SK-MEL-5 (cell line): ENCODE measurements at regions not wholly inside any gene's neighbourhood (a gene's known extent, or its start where the extent isn't known, plus 50 kb on each side); places are given as distances from the start of the nearest gene placed in this dataset.
"Not testable (repeated sequence)": the region's sequence is repeated elsewhere in the genome, so short reads cannot be mapped to it uniquely, and the experiment has no call there.

Experiments used
- DNase-seq: peaks from one replicate; pipeline ENCODE4 v3.0.0-alpha.2; 2016; ENCODE audit warnings: low read depth, low spot score
- in situ Hi-C: cut with HindIII; loops from 2 replicates; pipeline ENCODE4 v1.10.0; 2016; ENCODE audit warnings: low sequenced_read_pairs, high pct_unique_total_duplicates, low pct_unique_long_range_greater_than_20kb

DNA sequence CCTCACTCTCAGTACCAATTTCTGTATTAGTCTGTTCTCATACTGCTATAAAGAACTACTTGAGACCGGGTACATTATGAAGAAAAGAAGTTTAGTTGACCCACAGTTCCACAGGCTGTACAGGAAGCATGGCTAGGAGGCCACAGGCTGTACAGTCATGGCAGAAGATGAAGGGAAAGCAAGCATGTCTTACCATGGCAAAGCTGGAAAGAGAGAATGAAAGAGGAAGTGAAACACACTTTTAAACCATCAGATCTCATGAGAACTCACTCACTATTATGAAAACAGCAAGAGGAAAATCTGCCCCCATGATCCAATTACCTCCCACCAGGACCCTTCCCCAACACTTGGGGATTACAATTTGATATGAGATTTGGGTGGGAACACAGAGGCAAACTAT is 698.8 kb downstream of the CDH9 start:
- no peak for DNase-seq
- in situ Hi-C loops, result no loop called here

GRCh38 chr5:26329562-26330189 is 708.7 kb downstream of the CDH9 start:
- peak; percentile 66 for DNase-seq
- in situ Hi-C loops, result no loop called here

GRCh38 chr5:26326153-26326759 is 712.1 kb downstream of the CDH9 start:
- no peak for DNase-seq
- in situ Hi-C loops, result no loop called here

- in situ Hi-C loops, DNase-seq: not testable (repeated sequence)
Observed at GRCh38 chr5:26325432-26325831, 713.0 kb downstream of the CDH9 start.

- DNase-seq, in situ Hi-C loops: not testable (repeated sequence)
Observed at GRCh38 chr5:26324273-26324895, 714.0 kb downstream of the CDH9 start.

GRCh38 chr5:26323794-26324193 is 714.6 kb downstream of the CDH9 start:
- DNase-seq, result no peak
- in situ Hi-C loops, result no loop called here

DNA sequence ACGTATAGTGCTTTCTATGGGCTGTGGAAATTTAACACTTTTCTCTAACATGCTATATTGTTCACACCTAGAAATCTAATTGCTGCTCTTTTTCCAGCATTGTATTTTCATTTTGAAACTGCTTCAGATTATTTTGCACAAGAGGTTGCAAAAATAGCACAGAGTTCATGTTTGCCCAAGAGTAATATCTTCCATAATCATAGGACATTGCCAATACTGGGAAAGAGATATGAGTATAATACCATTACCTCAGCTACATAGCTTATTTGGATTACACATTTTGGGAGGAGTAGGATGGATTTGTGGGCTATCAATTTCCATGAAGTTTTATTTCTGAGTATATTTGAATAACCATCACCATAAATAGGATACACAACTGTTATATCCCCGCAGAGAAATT is 717.1 kb downstream of the CDH9 start:
- in situ Hi-C loops, result no loop called here
- no peak for DNase-seq

DNA sequence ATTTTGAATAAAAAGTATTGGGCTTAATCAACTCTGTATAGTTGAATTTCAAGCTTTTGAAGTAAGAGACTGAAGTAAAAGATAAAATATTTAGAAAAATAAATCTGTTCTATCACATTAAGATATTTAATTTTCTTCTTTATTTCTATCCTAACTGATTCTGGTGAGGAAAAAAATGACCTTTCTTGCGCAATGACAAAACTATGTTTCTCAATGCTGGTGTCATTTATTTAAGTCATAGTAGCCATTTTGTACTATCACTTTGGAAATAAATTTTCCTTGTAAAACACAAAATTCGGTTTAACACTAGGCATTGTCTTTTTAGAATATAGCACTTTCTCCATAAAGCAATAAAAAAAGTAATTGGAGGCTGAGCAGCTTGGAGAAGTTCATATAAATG is 728.0 kb downstream of the CDH9 start:
- DNase-seq, result no peak
- in situ Hi-C loops, result no loop called here

GRCh38 chr5:26295541-26295940 is 742.8 kb downstream of the CDH9 start:
- in situ Hi-C loops, result no loop called here
- DNase-seq, result no peak

DNA sequence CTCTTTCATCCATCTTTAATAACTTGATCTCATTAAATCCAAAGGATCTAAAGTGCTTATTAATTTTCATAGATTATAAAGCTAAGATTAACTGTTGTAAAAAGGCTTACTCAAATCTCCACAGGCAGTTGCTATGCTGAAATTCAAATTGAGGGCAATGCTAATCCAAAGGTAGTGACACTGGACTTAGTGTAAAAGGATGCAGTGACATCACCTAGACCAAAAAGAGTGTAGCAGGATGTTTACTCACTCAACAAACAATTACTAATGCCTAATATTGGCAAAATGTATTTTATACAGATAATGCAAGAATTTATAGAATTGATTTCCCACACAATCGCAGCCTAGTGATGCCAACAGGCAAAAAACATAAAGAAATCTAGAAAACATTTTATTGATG is 756.2 kb downstream of the CDH9 start:
- no peak for DNase-seq
- in situ Hi-C loops, result no loop called here

DNA sequence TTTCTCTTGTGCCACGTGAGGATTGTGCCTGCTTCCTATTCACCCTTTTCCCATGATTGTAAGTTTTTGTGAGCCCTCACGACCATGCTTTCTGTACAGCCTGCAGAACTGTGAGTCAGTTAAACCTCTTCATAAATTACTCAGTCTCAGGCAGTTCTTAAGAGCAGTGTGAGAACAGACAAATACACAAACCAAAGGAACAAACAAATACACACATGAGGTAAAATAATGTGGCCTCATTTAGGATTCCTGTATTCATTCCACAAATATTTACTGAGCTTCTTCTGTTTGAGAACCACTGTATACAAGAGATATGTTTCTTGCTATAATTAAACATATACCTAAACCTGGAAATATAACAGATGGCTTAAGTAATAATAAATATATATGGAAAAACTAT is 760.3 kb downstream of the CDH9 start:
- DNase-seq, result no peak
- in situ Hi-C loops, result no loop called here

DNA sequence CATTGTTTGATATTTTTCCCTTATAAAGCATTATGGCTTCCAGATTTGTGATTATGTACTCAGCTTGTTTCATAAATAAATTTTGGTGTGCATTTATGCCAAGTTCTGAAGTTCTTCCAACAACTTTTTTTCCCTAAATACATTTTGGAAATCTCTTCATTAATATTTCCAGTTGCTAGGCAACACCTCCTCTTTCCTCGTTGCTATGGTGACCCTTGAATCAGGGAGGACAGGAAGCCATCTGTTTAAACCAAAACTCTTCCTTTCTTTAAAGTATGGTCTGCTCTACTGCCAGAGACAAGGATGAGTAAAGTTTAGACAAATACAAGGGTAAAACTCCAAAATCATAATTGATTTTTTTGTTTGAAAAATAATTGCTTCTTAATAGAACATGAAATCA is 779.3 kb downstream of the CDH9 start:
- in situ Hi-C loops, result no loop called here
- DNase-seq, result no peak

DNA sequence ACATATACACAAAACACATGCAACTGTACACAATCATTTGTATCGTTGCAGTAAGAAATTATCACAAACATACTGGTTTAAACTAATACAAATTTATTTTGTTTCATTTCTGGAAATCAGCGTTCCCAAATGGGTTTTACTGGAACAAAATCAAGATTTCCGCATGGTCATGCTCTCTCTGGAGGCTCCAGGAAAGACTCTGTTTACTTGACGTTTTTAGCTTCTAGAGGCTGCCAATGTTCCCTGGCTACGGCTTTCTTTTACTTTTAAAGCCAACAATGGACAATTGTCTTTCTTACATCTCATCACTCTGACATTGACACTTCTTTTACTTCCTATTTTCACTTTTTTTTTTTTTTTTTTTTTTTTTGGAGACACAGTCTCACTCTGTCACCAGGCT is 793.1 kb downstream of the CDH9 start:
- in situ Hi-C loops, result no loop called here
- no peak for DNase-seq

GRCh38 chr5:26239588-26239987 is 798.8 kb downstream of the CDH9 start:
- in situ Hi-C loops, result no loop called here
- DNase-seq, result no peak

- in situ Hi-C loops, result no loop called here
- DNase-seq, result no peak
Observed at GRCh38 chr5:26237489-26237888, 800.9 kb downstream of the CDH9 start.

GRCh38 chr5:26236936-26237335 is 801.5 kb downstream of the CDH9 start:
- in situ Hi-C loops, result no loop called here
- DNase-seq, result no peak

DNA sequence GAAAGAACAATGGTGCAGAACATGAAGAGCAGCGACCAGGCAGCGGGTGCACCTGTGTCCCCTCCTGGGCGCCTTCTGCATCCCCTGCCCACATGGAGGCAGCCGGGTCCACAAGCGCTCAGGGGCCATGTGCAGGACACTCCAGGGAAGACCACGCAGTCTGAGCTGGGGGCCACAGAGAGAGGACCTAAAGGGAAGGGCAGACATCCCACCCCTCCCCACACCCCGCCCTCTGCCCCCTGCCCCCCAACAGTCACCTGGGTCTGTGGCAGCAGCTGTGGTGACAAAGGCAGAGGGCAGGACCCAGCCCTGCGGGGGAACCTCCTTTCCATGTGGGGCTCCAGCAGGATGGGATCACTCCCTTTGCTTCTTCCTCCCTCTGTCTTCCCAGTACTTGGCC is 805.7 kb downstream of the CDH9 start:
- no peak for DNase-seq
- in situ Hi-C loops, result no loop called here

DNA sequence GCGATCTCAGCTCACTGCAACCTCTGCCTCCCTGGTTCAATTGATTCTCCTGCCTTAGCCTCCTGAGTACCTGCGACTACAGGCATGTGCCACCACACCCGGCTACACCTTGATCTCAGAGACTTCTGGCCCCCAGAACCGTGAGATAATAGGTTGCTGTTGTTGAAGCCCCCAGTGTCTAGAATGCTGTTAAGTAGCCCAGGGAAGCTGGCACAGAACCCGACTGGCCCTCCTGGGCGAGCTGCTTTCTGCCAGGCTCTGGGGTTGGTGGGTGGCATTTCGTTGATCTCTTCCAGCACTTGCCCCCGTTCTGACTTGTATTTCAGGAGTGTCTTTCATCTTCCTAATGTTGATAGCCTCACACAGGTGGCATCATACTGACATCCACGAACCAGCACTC is 807.1 kb downstream of the CDH9 start:
- DNase-seq, result no peak
- in situ Hi-C loops, result no loop called here

GRCh38 chr5:26229848-26230247 is 808.5 kb downstream of the CDH9 start:
- no peak for DNase-seq
- in situ Hi-C loops, result no loop called here
